ENCODE measurements at regions not wholly inside any gene's neighbourhood (a gene's known extent, or its start where the extent isn't known, plus 50 kb on each side); places are given as distances from the start of the nearest gene placed in this dataset.

DNA sequence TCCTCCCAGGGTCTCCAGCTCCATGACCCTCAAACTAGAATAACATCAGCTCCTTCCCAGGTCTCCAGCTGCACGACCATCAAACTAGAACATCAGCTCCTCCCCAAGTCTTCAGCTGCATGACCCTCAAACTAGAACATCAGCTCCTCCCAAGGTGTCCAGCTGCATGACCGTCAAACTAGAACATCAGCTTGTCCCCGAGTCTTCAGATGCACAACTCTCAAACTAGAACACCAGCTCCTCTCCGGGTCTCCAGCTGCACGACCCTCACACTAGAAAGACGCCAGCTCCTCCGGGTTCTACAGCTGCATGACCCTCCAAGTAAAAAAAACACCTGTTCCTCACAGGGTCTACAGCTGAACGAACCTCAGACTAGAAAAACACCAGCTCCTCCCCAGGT is 312.9 kb upstream of the TFPI start:
- TF ChIP-seq GATA2 (IDR thresholded peaks at IDR 0.05; ENCODE audit: low read depth, low read length) (no peak), GATA3 (IDR thresholded peaks at IDR 0.05; ENCODE audit: low read depth, low read length) (no peak)

GRCh38 chr2:187869195-187869594 is 315.0 kb upstream of the TFPI start:
- TF ChIP-seq GATA3 (IDR thresholded peaks at IDR 0.05; ENCODE audit: low read depth, low read length) (no peak), GATA2 (IDR thresholded peaks at IDR 0.05; ENCODE audit: low read depth, low read length) (no peak)

DNA sequence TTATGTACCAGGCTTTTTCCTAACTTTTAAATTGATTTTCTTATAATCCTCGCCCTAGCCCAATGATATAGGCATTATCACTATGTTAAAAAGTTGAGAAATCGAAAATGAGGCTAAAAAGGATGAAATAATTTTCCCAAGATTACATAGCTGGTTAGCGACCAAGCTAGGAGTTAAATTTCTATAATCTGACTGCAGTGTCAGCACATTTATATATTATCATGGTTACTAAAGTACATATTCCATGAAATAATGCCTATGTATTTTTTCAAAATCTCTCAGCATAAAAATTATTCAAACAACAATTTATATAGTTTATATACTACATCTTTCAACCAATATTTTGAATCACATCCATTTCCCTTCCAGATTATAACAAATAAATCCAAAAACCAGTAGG is 317.3 kb upstream of the TFPI start:
- TF ChIP-seq GATA3 (IDR thresholded peaks at IDR 0.05; ENCODE audit: low read depth, low read length), result no peak
- no peak for TF ChIP-seq GATA2 (IDR thresholded peaks at IDR 0.05; ENCODE audit: low read depth, low read length)

DNA sequence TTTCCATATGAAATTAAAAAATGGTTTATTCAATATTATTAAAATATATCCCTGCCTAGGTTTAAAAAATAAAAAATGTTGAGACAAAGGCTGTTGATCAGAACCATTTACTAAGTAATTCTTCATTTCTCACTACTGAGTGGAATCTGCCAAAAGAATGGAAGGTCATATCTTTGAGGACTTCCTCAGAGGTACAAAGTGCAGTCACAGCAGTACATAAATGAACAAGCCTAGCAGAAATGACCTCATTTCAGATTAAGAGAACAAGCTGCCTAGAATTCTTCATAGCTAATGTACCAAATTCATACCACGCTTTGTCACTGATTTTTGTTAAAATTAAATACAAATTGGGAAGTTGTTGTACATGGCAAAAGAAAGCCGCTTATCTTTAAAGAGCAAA is 318.9 kb upstream of the TFPI start:
- TF ChIP-seq GATA2 (IDR thresholded peaks at IDR 0.05; ENCODE audit: low read depth, low read length), result no peak

GRCh38 chr2:187874786-187875185 is 320.6 kb upstream of the TFPI start:
- no peak for TF ChIP-seq GATA2 (IDR thresholded peaks at IDR 0.05; ENCODE audit: low read depth, low read length)
- no peak for TF ChIP-seq GATA3 (IDR thresholded peaks at IDR 0.05; ENCODE audit: low read depth, low read length)

- no peak for TF ChIP-seq GATA2 (IDR thresholded peaks at IDR 0.05; ENCODE audit: low read depth, low read length)
- TF ChIP-seq GATA3 (IDR thresholded peaks at IDR 0.05; ENCODE audit: low read depth, low read length), result no peak
Observed at GRCh38 chr2:187875261-187876141, 321.3 kb upstream of the TFPI start.

- no peak for TF ChIP-seq GATA3 (IDR thresholded peaks at IDR 0.05; ENCODE audit: low read depth, low read length)
- no peak for TF ChIP-seq GATA2 (IDR thresholded peaks at IDR 0.05; ENCODE audit: low read depth, low read length)
Observed at GRCh38 chr2:187876554-187876953, 322.3 kb upstream of the TFPI start.

- TF ChIP-seq GATA2 (IDR thresholded peaks at IDR 0.05; ENCODE audit: low read depth, low read length), result no peak
- no peak for TF ChIP-seq GATA3 (IDR thresholded peaks at IDR 0.05; ENCODE audit: low read depth, low read length)
Observed at GRCh38 chr2:187877391-187877790, 323.2 kb upstream of the TFPI start.

DNA sequence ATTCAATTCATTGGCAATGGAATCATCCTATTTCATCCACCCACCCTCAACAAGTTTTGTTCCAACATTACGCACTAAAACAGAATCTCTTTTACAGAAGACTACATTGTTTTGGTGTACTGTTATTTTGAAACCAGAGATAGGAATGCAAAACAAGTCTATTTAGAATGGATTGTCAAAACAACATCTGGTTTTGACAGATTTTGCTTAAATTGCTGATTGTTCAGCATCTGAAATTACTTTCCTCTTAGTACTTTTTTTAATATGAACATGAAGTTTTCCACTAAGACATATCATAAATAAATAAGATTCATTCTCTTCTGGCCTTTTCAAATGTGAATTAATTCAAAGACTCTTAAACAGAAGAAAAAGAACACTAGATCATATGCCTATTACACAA is 323.9 kb upstream of the TFPI start:
- TF ChIP-seq GATA2 (IDR thresholded peaks at IDR 0.05; ENCODE audit: low read depth, low read length) (no peak), GATA3 (IDR thresholded peaks at IDR 0.05; ENCODE audit: low read depth, low read length) (no peak)

GRCh38 chr2:187879491-187879890 is 325.3 kb upstream of the TFPI start:
- TF ChIP-seq GATA2 (IDR thresholded peaks at IDR 0.05; ENCODE audit: low read depth, low read length) (no peak), GATA3 (IDR thresholded peaks at IDR 0.05; ENCODE audit: low read depth, low read length) (no peak)

GRCh38 chr2:187884003-187884402 is 329.8 kb upstream of the TFPI start:
- TF ChIP-seq GATA2 (IDR thresholded peaks at IDR 0.05; ENCODE audit: low read depth, low read length) (no peak), GATA3 (IDR thresholded peaks at IDR 0.05; ENCODE audit: low read depth, low read length) (no peak)

DNA sequence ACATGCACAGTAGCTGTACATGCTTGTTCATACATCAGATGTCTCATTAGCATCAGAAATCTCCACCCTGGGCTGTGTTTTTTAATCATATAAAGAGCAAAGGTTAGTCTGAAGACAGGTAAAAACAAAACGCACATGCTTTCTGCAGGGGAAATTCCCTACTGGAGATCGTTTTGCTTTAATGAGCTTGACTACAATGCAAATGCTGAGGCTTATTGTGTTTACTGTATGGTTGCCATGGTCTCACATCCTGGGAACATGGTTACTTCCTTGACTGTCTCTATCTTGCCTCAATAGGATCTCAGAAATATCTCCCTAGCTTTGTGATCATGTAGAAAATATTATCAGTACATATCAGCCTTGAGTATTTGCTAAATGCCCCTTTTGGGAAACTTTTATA is 336.5 kb upstream of the TFPI start:
- TF ChIP-seq GATA3 (IDR thresholded peaks at IDR 0.05; ENCODE audit: low read depth, low read length), result no peak
- TF ChIP-seq GATA2 (IDR thresholded peaks at IDR 0.05; ENCODE audit: low read depth, low read length), result no peak

DNA sequence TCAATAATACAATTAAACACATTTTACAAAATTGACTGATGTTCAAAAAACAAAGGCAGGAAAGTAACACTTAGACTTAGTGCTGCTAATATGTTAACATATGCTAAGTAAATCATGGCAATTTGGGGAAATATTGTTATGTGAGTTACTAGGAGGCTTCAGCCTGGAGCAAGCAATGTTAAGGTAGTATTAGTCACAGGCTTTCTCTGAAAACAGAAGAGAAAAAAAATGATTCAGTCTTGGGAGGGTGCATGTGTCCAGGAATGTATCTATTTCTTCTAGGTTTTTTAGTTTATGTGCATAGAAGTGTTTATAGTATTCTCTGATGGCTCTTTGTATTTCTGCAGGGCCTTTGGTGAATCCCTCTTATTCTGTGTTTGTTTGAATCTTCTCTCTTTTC is 345.8 kb upstream of the TFPI start:
- TF ChIP-seq GATA3 (IDR thresholded peaks at IDR 0.05; ENCODE audit: low read depth, low read length) (no peak), GATA2 (IDR thresholded peaks at IDR 0.05; ENCODE audit: low read depth, low read length) (no peak)

- TF ChIP-seq GATA2 (IDR thresholded peaks at IDR 0.05; ENCODE audit: low read depth, low read length) (no peak), GATA3 (IDR thresholded peaks at IDR 0.05; ENCODE audit: low read depth, low read length) (no peak)
Observed at GRCh38 chr2:187906021-187906420, 351.8 kb upstream of the TFPI start.

DNA sequence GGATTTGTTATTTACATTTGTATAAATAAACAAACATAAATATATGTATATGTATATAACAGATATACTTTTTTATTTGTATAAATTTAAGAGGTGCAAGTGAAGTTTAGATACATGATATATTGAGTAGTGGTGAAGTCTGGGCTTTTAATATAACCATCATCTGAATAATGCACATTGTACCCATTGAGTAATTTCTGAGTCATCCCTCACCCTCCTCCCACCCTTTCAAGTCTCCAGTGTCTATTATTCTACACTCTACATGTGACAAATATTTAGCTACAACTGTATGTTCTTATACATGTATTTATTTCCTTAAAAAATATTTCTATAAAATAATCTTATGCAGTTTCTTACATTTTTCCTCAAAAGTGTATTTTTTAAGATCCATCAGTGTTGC is 358.7 kb upstream of the TFPI start:
- no peak for TF ChIP-seq GATA2 (IDR thresholded peaks at IDR 0.05; ENCODE audit: low read depth, low read length)
- TF ChIP-seq GATA3 (IDR thresholded peaks at IDR 0.05; ENCODE audit: low read depth, low read length), result no peak

GRCh38 chr2:187915810-187916209 is 361.6 kb upstream of the TFPI start:
- TF ChIP-seq GATA3 (IDR thresholded peaks at IDR 0.05; ENCODE audit: low read depth, low read length) (no peak), GATA2 (IDR thresholded peaks at IDR 0.05; ENCODE audit: low read depth, low read length) (no peak)

All from SH-SY5Y (cell line).